ENCODE measurements at regions not wholly inside any gene's neighbourhood (a gene's known extent, or its start where the extent isn't known, plus 50 kb on each side); places are given as distances from the start of the nearest gene placed in this dataset.

DNA sequence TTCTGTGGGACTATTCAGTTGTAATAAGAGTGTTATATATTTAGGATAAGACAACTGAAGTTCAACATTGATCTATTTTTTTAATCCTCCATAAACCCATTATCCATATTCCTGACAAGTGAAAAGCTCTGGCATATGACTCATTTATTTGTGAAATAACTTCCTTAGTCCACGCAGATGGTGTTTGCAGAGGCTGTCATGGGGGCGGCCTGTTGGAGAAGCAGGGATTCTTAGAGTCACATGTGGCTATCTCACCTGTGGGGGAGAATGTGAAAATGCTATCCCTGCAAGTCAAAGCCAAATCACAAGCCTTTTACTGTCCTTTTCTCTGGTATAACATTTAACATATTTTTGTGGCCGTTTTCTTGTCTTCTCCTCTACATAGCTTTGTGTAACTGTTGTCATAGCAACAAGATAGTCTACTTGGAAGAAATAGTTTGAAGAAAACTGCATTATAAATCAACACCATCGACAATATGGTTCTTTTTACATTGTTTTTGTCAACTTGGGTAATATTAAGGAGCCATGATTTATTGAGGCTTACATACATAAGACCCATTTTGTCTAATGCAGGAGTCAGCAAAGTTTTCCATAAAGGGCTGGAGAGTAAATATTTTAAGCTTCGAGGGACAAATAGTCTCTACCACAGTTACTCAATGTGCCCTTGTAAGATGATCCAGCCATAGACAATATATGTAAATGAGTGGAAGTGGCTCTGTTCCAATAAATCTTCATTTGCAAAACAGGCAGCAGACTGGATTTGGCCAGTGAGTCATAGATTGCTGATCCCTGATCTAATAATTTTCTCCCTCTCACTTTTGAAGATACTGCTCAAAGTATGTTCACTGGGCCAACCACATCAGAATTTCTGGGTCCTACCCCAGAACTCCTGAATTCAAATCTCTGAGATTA is 395.0 kb downstream of the DTHD1 start:
- Mint-ChIP-seq H3K4me3 (no peak overlapping the region), H3K9me3 (no peaks in the 10 kb centered on the region), H3K27me3 (ENCODE audit: low read depth) (no peaks in the 10 kb centered on the region), H3K4me1 (ENCODE audit: low read depth) (no peaks in the 10 kb centered on the region), H3K36me3 (ENCODE audit: insufficient read depth) (no peaks in the 10 kb centered on the region)
- ATAC-seq = no peak
- DNase-seq = no peak

DNA sequence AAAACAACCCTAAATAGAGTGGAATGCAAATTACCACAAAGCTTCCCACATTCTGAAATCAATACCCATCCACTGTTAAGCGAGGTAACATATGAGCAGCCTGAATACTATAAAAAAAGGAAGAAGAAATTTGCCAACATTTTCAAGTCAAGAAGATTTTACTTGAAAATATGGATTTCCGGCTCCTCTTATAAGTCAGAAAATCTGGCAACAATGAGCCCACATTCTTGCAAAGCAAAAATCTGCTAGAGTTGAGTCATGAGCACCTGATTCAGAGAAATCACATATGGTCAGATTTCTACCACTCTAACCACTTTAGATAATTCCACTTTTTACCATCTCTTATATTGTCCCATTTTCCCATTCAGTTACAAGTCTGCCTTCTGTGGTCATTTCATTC is 395.7 kb downstream of the DTHD1 start:
- H3K4me1 Mint-ChIP-seq (ENCODE audit: low read depth) = no peaks in the 10 kb centered on the region
- ATAC-seq = no peak
- no peaks in the 10 kb centered on the region for H3K9me3 Mint-ChIP-seq
- H3K27me3 Mint-ChIP-seq (ENCODE audit: low read depth) = no peaks in the 10 kb centered on the region
- H3K36me3 Mint-ChIP-seq (ENCODE audit: insufficient read depth) = no peaks in the 10 kb centered on the region
- no peak overlapping the region for H3K4me3 Mint-ChIP-seq
- no peak for DNase-seq

DNA sequence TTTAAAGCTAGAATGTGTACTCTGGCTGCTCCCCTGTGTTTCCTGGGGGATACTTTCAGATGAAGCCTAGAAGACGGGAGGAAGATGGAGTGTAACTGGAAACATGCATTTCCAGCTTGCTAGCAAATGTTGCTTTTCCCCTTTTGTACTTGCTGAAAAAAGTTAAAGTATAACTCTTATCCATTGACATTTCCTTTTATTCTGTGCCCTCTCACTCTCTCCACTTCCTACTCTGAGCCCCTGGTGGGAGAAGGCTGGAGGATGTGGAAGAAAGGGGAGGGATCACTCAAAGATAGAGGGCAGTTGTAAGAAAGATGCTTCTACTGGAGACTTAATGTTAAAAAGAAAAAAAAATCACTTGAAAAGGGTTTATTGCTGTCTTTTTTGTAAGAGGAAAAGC is 396.5 kb downstream of the DTHD1 start:
- H3K4me3 Mint-ChIP-seq = no peak overlapping the region
- no peaks in the 10 kb centered on the region for H3K4me1 Mint-ChIP-seq (ENCODE audit: low read depth)
- no peaks in the 10 kb centered on the region for H3K36me3 Mint-ChIP-seq (ENCODE audit: insufficient read depth)
- no peaks in the 10 kb centered on the region for H3K27me3 Mint-ChIP-seq (ENCODE audit: low read depth)
- DNase-seq = no peak
- no peak for ATAC-seq
- H3K9me3 Mint-ChIP-seq = no peaks in the 10 kb centered on the region

DNA sequence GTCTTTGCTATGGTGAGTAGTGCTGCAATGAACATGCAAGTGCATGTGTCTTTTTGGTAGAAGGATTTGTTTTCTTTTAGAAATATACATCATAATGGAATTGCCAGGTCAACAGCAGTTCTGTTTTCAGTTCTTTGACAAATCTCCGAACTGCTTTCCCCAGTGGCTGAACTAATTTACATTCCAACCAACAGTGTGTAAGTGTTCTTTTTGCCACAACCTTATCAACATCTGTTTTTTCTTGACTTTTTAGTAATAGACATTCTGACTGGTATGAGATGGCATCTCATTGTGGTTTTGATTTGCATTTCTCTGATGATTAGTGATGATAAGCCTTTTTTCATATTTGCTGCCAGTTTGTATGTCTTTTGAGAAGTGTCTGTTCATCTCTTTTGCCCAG is 406.3 kb downstream of the DTHD1 start:
- ATAC-seq (no peak), DNase-seq (no peak)
- no peaks in the 10 kb centered on the region for H3K36me3 Mint-ChIP-seq (ENCODE audit: insufficient read depth)

DNA sequence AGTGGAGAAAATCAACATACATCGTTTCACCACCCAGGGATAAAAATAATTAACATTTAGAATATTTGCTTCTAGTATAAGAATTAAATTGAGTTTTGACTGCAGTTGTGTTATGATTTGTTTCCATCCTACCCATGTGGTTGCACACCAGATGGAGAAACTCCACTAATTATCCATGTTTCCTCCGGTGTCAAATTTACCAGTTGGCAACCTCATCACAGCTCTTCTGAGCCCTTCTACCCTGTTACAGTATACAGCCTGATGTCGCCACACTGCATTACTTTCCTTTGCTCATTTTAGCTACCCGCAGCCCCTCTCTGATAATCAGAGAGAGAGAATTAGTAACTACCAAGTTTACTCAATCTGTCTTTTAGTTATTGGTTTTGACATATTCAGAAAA is 411.2 kb downstream of the DTHD1 start:
- Mint-ChIP-seq H3K9me3 (no peaks in the 10 kb centered on the region), H3K36me3 (ENCODE audit: insufficient read depth) (no peaks in the 10 kb centered on the region), H3K4me1 (ENCODE audit: low read depth) (no peaks in the 10 kb centered on the region), H3K27me3 (ENCODE audit: low read depth) (no peaks in the 10 kb centered on the region), H3K4me3 (no peak overlapping the region)
- no peak for DNase-seq
- no peak for ATAC-seq

More for the DNA sequence above, 406.3 kb downstream of the DTHD1 start:
- Mint-ChIP-seq H3K27me3 (ENCODE audit: low read depth) (no peaks in the 10 kb centered on the region), H3K4me1 (ENCODE audit: low read depth) (no peaks in the 10 kb centered on the region), H3K4me3 (no peak overlapping the region), H3K9me3 (peaks cover 11% of the 10 kb centered on the region)

DNA sequence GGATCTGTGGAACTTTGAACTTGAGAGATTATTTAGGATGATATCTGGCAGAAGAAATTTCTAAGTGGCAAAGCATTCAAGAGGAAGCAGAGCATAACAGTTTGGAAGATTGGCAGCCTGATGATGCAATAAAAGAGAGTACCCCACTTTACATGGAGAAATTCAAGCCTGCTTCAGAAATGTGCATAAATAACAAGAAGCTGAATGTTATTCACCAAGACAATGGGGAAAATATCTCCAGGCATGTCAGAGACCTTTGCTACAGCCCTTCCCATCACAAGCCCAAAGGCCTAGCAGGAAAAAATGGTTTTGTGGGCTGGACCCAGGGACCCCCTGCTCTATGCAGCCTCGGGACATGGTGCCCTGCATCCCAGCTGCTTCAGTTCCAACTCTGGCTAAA is 420.8 kb downstream of the DTHD1 start:
- no peaks in the 10 kb centered on the region for H3K4me1 Mint-ChIP-seq (ENCODE audit: low read depth)
- DNase-seq (no peak), ATAC-seq (no peak)
- H3K36me3 Mint-ChIP-seq (ENCODE audit: insufficient read depth) = no peaks in the 10 kb centered on the region
- H3K27me3 Mint-ChIP-seq (ENCODE audit: low read depth) = no peaks in the 10 kb centered on the region
- no peaks in the 10 kb centered on the region for H3K9me3 Mint-ChIP-seq
- H3K4me3 Mint-ChIP-seq = no peak overlapping the region

DNA sequence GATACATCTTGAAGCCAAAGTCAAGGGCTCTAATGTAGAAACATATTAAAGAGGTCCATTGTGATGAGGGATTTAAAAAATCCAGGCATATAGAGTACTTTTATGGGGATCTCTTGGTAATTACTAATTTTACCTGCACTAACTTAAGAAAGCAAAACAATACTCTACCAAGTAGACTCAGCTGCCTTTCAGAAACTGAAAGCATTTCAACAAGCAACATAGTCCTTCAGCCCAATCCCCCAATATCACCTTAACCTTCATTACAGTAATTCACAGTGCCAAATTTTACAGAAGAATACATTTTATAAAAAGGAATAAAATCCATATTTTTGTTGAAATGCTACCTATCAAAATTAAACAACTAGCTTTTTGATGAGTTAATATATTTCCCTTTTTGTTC is 422.9 kb downstream of the DTHD1 start:
- H3K36me3 Mint-ChIP-seq (ENCODE audit: insufficient read depth) = no peaks in the 10 kb centered on the region
- H3K27me3 Mint-ChIP-seq (ENCODE audit: low read depth) = no peaks in the 10 kb centered on the region
- no peaks in the 10 kb centered on the region for H3K9me3 Mint-ChIP-seq
- no peaks in the 10 kb centered on the region for H3K4me1 Mint-ChIP-seq (ENCODE audit: low read depth)
- no peak for DNase-seq
- no peak for ATAC-seq
- no peak overlapping the region for H3K4me3 Mint-ChIP-seq

DNA sequence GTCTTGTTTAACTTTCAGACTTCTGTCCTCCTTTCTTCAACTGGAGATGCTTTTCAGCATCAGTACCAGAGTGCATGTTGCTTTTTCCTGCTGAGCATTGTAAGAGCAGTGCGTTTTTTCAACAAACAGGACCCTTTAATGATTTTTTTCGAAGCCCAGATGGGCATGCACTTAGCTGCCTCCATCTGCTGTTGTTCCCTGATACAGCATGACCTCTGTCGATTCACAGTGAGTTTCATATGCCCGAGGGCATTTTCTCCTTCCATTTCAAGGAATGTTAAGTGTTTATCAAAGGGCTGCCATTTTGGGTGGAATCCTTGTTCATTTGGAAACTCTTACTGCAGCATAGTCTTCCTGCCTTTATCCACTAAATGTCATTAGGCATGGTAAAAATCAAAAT is 428.6 kb downstream of the DTHD1 start:
- no peak for ATAC-seq
- Mint-ChIP-seq H3K9me3 (no peaks in the 10 kb centered on the region), H3K4me1 (ENCODE audit: low read depth) (no peaks in the 10 kb centered on the region), H3K4me3 (no peak overlapping the region), H3K36me3 (ENCODE audit: insufficient read depth) (no peaks in the 10 kb centered on the region), H3K27me3 (ENCODE audit: low read depth) (no peaks in the 10 kb centered on the region)
- DNase-seq = no peak

DNA sequence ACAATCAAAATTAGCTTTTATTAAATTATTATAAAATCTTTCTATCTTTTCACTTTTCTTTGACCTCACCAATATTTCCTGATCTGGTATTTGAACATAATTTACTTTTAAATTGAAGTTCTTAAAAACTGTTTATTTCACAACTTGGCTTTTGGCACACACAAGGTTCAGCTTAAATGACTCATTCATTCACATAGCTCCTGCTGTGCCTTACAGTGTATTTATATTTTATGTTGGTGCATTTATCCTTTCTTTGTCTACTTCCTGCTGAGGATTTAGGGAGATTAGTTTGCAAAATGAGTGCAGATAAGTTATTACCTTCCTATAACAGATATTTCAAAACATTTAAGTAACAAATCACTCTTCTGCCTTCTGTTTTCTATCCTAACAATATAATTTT is 430.6 kb downstream of the DTHD1 start:
- DNase-seq (no peak), ATAC-seq (no peak)
- Mint-ChIP-seq H3K4me1 (ENCODE audit: low read depth) (no peaks in the 10 kb centered on the region), H3K27me3 (ENCODE audit: low read depth) (no peaks in the 10 kb centered on the region), H3K4me3 (no peak overlapping the region), H3K9me3 (no peaks in the 10 kb centered on the region), H3K36me3 (ENCODE audit: insufficient read depth) (no peaks in the 10 kb centered on the region)

DNA sequence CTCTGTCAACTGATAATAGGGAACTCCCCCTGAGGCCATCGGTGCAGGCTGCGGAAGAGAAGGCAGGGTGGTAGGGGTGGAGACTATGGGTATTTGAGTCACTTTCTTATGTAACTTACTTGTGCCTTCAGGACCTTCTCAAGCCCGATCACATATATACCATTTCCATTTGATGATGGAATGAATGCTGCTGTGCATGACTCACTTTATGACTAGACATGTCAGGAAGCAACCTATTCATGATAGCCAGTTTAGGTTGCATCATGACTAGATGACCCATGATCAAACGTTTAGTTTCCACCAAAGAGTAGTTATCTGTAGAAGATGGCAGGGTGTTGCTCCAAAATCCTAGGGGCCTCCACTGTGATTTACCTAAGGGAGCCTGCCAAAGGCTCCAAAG is 435.5 kb downstream of the DTHD1 start:
- Mint-ChIP-seq H3K27me3 (ENCODE audit: low read depth) (no peaks in the 10 kb centered on the region), H3K36me3 (ENCODE audit: insufficient read depth) (no peaks in the 10 kb centered on the region), H3K9me3 (no peaks in the 10 kb centered on the region)

DNA sequence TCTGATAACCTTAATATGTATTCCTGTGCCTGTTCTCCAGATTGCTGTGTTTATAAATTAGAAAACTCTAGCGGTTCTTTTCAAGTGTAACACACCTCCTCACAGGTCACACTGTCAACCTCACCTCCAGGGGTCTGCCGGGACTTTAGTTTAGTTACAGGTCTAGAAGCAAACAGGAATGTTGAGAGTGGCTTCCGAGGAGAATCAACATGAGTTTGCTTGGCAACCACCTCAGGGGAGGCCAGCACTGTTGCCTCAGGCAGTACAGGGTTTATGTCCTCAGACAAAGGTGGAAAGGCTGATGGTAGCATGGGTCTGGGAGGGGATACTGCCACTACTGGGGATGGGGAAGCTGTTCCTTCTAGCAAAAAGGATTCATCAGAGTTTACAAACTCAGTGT is 438.0 kb downstream of the DTHD1 start:
- Mint-ChIP-seq H3K36me3 (ENCODE audit: insufficient read depth) (no peaks in the 10 kb centered on the region), H3K27me3 (ENCODE audit: low read depth) (no peaks in the 10 kb centered on the region), H3K4me1 (ENCODE audit: low read depth) (no peaks in the 10 kb centered on the region), H3K9me3 (no peaks in the 10 kb centered on the region), H3K4me3 (no peak overlapping the region)
- no peak for DNase-seq
- no peak for ATAC-seq

More for the DNA sequence above, 435.5 kb downstream of the DTHD1 start:
- Mint-ChIP-seq H3K4me3 (no peak overlapping the region), H3K4me1 (ENCODE audit: low read depth) (no peaks in the 10 kb centered on the region)
- ATAC-seq (no peak), DNase-seq (no peak)

DNA sequence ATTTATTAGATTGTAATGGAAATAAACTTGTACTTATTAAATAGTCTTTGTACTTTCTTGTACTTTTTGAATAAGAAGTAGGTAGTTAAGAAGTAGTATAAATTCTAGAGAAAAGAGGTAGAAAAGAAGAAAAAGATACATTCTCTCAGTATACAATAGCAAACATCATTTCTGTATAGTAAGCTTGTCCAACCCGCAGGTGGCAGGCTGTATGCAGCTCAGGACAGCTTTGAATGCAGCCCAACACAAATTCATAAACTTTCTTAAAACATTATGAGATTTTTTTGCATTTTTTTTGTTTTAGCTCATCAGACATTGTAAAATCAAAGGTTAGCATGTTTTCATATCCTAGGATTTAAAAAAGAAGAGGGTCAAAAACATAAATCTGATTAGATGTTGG is 441.6 kb downstream of the DTHD1 start:
- no peaks in the 10 kb centered on the region for H3K36me3 Mint-ChIP-seq (ENCODE audit: insufficient read depth)
- H3K4me3 Mint-ChIP-seq = no peak overlapping the region
- no peaks in the 10 kb centered on the region for H3K27me3 Mint-ChIP-seq (ENCODE audit: low read depth)
- no peaks in the 10 kb centered on the region for H3K4me1 Mint-ChIP-seq (ENCODE audit: low read depth)
- no peaks in the 10 kb centered on the region for H3K9me3 Mint-ChIP-seq
- DNase-seq = no peak
- ATAC-seq = no peak

DNA sequence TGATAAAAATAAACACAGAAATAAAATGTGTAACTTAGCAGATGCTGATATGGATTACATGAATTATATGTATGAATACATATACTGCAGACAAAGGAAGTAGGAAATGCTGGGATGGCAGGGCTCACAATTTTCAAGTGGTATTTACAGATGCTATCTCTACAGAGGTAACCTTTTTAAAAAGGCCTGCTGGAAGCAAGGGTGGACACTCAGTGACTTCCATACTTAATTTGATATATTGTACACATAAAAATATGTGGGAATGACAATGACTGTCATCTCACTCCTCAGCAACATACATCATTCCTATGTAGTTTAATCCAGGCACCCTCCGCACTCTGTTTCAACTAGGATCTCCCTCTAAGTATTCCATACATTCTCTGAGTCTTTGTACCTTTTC is 452.9 kb downstream of the DTHD1 start:
- no peaks in the 10 kb centered on the region for H3K27me3 Mint-ChIP-seq (ENCODE audit: low read depth)
- ATAC-seq (no peak), DNase-seq (no peak)
- no peaks in the 10 kb centered on the region for H3K4me1 Mint-ChIP-seq (ENCODE audit: low read depth)
- H3K9me3 Mint-ChIP-seq = no peaks in the 10 kb centered on the region
- no peaks in the 10 kb centered on the region for H3K36me3 Mint-ChIP-seq (ENCODE audit: insufficient read depth)
- H3K4me3 Mint-ChIP-seq = no peak overlapping the region

DNA sequence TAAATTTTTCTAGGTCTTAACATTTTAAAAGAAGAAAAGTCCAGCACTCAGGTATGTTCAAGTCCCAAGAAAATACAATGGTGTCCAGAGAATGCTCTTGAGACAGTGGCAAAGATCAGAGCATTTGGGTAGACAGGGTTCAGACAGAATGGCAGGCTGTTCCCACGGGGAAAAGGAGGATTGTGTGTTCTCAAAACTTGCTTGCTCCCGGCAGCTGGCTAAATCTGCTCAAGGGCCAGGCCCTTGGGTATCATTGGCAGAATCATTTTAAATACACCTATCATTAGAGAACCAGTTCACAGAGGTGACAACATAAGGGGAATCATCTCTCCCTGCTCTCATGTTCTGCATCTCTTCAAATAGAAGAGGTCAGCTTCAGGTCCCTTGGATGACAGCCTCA is 456.3 kb downstream of the DTHD1 start:
- DNase-seq = no peak
- Mint-ChIP-seq H3K4me3 (no peak overlapping the region), H3K4me1 (ENCODE audit: low read depth) (no peaks in the 10 kb centered on the region), H3K9me3 (no peaks in the 10 kb centered on the region), H3K27me3 (ENCODE audit: low read depth) (no peaks in the 10 kb centered on the region), H3K36me3 (ENCODE audit: insufficient read depth) (no peaks in the 10 kb centered on the region)
- no peak for ATAC-seq

DNA sequence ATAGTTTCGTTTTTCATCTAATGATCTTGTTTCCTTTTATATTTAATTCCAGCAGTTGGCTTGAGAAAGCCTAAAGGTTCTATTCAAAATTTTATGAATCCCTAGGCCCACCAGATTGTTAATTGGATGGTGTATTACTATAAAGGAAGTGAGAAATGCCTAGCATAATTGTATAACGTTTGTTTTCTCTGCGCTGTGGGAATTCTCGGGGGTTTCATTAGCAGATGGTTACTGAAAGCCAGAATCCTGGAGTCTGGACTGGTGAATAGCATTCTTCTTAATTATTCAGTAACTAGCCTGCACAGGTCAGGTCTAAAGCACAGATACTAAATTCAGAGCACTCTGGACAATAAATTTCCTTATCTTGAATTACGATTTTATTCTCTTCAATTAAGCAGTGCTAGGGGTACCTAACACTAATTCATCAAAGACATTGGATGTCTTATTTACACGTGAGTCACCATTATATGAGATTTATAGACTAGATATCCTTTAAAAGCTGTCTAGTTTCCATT is 459.4 kb downstream of the DTHD1 start:
- Mint-ChIP-seq H3K27me3 (ENCODE audit: low read depth) (no peaks in the 10 kb centered on the region), H3K4me3 (no peak overlapping the region), H3K9me3 (no peaks in the 10 kb centered on the region), H3K36me3 (ENCODE audit: insufficient read depth) (no peaks in the 10 kb centered on the region), H3K4me1 (ENCODE audit: low read depth) (no peaks in the 10 kb centered on the region)
- ATAC-seq = no peak
- DNase-seq = no peak

Measured in activated T-cell treated with anti-CD3 and anti-CD28 coated beads, Interleukin-2, amount 50 U/mL, for 4 hours (primary cell).